Heart right ventricle (tissue), 16 donors: ENCODE measurements at regions not wholly inside any gene's neighbourhood (a gene's known extent, or its start where the extent isn't known, plus 50 kb on each side); places are given as distances from the start of the nearest gene placed in this dataset.

Source experiments
- ATAC-seq, 8 donors: fragments of 200-7000 bp; cut with Tn5 transposase; one replicate each; pipeline ENCODE4 v1.9.1; 2020; ENCODE audit warnings: mild to moderate bottlenecking in 8 of 8, moderate library complexity in 8 of 8, moderate number of reproducible peaks in 1 of 8
- DNase-seq, 2 donors: peaks; one replicate each; pipeline ENCODE4 v3.0.0-alpha.2; 2020
- H3K27ac ChIP-seq, 10 donors: fragments of 200-600 bp; sonication (generic) in 2 of 10; one replicate each; pipeline versions ENCODE4 v1.5.0 to v1.8.0; 2020 to 2022; ENCODE audit warnings: mild to moderate bottlenecking in 3 of 10
- H3K27me3 ChIP-seq, 7 donors: fragments of 200-600 bp; one replicate each; pipeline ENCODE4 v1.8.0; 2021 to 2022; ENCODE audit warnings: mild to moderate bottlenecking in 2 of 7
- H3K36me3 ChIP-seq, 9 donors: fragments of 200-600 bp; sonication (generic) in 1 of 9; one replicate each; pipeline versions ENCODE4 v1.5.0 to v1.8.0; 2020 to 2022; ENCODE audit warnings: mild to moderate bottlenecking in 2 of 9
- H3K4me1 ChIP-seq, 9 donors: fragments of 200-600 bp; sonication (generic) in 1 of 9; one replicate each; pipeline versions ENCODE4 v1.5.0 to v1.8.0; 2020 to 2022; ENCODE audit warnings: mild to moderate bottlenecking in 4 of 9
- H3K4me3 ChIP-seq, 10 donors: fragments of 200-600 bp; sonication (generic) in 2 of 10; one replicate each; pipeline versions ENCODE4 v1.5.0 to v1.8.0; 2020 to 2022; ENCODE audit warnings: mild to moderate bottlenecking in 7 of 10, moderate library complexity in 2 of 10
- H3K9me3 ChIP-seq, 11 donors: fragments of 200-600 bp in 10 of 11; sonication (generic) in 2 of 11; one replicate each; pipeline versions ENCODE4 v1.5.0 to v1.8.0; 2013 to 2022; ENCODE audit warnings: mild to moderate bottlenecking in 2 of 11, control low read depth in 1 of 11, moderate library complexity in 1 of 11
- CTCF ChIP-seq, 9 donors: fragments of 200-600 bp; sonication (generic) in 2 of 9; IDR thresholded peaks; one replicate each; pipeline versions ENCODE4 v1.5.0 to v1.8.0; 2021 to 2022; ENCODE audit warnings: antibody characterized with exemption in 9 of 9, mild to moderate bottlenecking in 5 of 9, moderate library complexity in 1 of 9
- WGBS, 2 donors: extraction: QIAGEN DNeasy Blood & Tissue Kit; methylation state at CpG; one replicate each; pipeline ENCODE4 v1.1.7; 2013; ENCODE audit warnings: inconsistent platforms in 1 of 2; 5-methylcytosine and 5-hydroxymethylcytosine counted together
- intact Hi-C, 10 donors: fragments of 100-400 bp; cut with DNase I; formaldehyde crosslinking; loops; one replicate each; pipeline versions ENCODE4 v1.11.1 to v1.14.2; 2022
- donor health status: Arrhythmogenic right ventricular cardiomyopathy.
- donor health status: ischemic (EF 13 %, LVEDD 7.1; RV severe dilation, severe dysfunction).
- donor health status: healthy with polysubstance abuse.
- donor health status: DM: no; HTN: yes; CAD: no.
- donor health status: DM: no; HTN: no; CAD: no.
- donor health status: ischemic (EF 25% LVEDD 6.9; RV normal size, moderate dysfunction).
- donor health status: ischemic (EF 25% LVEDD 5.7; RV mildly dilated, moderate dysfunction).
- donor health status: healthy.
- donor health status: DM: yes; HTN: yes; CAD: no.
- donor health status: Ischemic cardiomyopathy.
- donor health status: ischemic (EF 35%, LVEDD 5.7; RV mildly dilated, moderate dysfunction).
- donor health status: nonischemic (EF 11% LVEDD 7.7; RV severe dilation, severe dysfunction).
- donor health status: DM: yes; HTN: yes; CAD: no.
- donor health status: PGD.
- donor health status: ischemic (EF 29% LVEDD 5.4; RV normal size, mild dysfunction).
- donor health status: nonischemic (EF 23%, LVEDD 6.1; RV moderate dilation, normal function).

DNA sequence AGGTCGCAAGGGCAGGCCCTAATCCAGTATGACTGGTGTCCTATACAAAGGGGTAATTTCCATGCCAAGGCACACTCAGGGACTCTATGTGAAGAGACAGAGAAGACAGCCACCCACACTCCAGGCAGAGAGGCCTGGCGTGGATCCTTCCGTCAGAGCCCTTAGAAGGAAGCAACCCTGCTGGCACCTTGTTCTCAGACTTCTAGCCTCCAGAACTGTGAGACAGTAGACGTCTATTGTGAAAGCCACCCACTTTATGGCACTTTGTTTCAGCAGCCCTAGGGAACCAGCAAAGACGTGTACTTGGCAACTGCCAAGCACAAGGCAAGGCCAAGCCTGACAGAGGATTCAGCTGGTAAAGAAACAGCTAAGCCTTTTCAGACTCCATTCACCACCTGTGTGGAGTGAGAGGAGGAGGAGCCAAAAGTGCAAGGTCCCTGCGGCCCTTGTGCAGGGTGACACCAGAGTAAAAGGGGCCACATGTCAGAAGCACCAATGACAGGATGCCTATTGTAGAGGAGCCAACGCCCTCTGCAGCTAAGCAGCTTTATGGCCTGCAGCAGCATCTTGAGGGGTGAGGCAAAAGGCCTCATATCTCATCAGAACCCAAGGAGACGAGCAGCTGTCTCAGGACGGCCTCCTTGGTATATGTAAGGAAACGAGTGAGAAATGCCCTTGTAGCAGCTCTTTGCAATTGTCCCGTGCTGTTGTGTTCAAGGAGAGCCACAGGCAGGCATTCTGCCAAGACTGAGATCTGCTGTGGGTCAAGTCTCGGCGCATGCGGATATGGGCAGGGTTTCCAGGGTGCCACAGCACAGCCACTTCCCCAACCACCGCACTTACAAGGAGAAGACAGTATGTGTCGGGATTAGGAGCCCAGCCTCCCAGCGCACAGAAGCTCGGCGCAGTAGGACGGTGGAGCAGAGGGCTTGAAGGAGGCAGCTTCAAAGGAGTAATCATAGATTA is 121.5 kb upstream of the LIPC start:
- peak; percentile 52 to 92 (median 84) for ATAC-seq
- no peaks in the 10 kb centered on the region for H3K27me3 ChIP-seq
- WGBS, 2 donors: 56 to 61% methylated on average over 20 of the region's 20 CpGs
- TF ChIP-seq CTCF (IDR thresholded peaks at IDR 0.05): no peak
- H3K4me1 ChIP-seq: peaks cover 0 to 45% (median 21%) of the 10 kb centered on the region in 9 donors
- no peaks in the 10 kb centered on the region for H3K36me3 ChIP-seq
- no peaks in the 10 kb centered on the region for H3K9me3 ChIP-seq
- peak; percentile 59 to 67 for DNase-seq
- no peak overlapping the region for H3K4me3 ChIP-seq
- H3K27ac ChIP-seq: peak overlapping the region in 7 of 10 donors; percentile 1 to 54 (median 25)
- intact Hi-C loops: no loop called here

DNA sequence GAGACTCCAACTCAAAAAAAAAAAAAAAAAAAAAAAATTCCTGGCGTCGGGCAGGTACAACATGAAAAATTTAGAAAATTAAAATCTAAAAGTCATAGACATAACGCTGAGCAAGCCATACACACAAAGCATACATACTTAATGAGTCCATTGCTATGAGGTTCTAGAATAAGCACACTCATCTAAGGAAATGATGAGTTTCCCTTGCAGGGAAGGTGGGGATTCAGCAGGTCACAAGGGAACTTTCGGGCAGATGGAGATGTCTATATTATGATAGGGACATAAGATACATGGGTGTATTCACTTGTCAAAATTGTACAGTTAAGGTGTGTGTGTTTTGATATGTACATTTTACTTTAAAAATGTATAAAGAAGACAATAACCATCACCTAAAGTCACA is 120.2 kb upstream of the LIPC start:
- WGBS, 2 donors: 95 to 96% methylated on average over 4 of the region's 4 CpGs
- Histone ChIP-seq H3K9me3 (no peaks in the 10 kb centered on the region), H3K4me3 (no peak overlapping the region), H3K4me1 (peaks cover 0 to 43% (median 21%) of the 10 kb centered on the region in 9 donors), H3K27ac (no peak overlapping the region), H3K36me3 (no peaks in the 10 kb centered on the region), H3K27me3 (no peaks in the 10 kb centered on the region)
- no peak for ATAC-seq
- no peak for DNase-seq
- intact Hi-C loops: no loop called here
- TF ChIP-seq CTCF (IDR thresholded peaks at IDR 0.05): no peak

GRCh38 chr15:58312031-58312430 is 119.8 kb upstream of the LIPC start:
- 81 to 90% methylated on average over 5 of the region's 5 CpGs for whole genome bisulfite sequencing, 2 donors
- Histone ChIP-seq H3K9me3 (no peaks in the 10 kb centered on the region), H3K27ac (no peak overlapping the region), H3K4me3 (no peak overlapping the region), H3K27me3 (no peaks in the 10 kb centered on the region), H3K4me1 (peaks cover 0 to 38% (median 17%) of the 10 kb centered on the region in 9 donors), H3K36me3 (no peaks in the 10 kb centered on the region)
- no peak for DNase-seq
- TF ChIP-seq CTCF (IDR thresholded peaks at IDR 0.05): no peak
- intact Hi-C loops: no loop called here
- ATAC-seq: no peak

DNA sequence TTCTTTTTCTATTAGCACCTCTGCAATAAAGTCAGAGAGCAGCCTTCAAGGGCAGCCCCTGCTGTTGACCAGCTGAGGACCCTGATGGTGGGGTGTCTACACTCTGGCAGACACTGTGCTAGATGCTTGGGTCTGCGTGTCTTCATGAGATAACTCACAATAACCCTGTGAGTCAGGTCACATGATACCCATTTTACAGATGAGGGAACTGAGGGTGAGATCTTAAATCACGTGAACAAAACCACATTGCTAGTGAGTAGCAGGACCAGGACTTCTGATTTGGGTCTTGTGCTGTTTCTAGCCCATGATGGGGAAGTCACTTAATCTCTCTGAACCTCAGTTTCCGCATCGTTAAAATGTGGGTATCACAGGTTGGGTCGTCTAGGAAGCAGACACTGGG is 118.5 kb upstream of the LIPC start:
- TF ChIP-seq CTCF (IDR thresholded peaks at IDR 0.05): no peak
- ATAC-seq: no peak
- no peaks in the 10 kb centered on the region for H3K9me3 ChIP-seq

More for the DNA sequence above, 118.5 kb upstream of the LIPC start:
- DNase-seq: no peak
- intact Hi-C loops: no loop called here
- Histone ChIP-seq H3K4me1 (peaks cover 0 to 28% (median 11%) of the 10 kb centered on the region in 9 donors), H3K4me3 (no peak overlapping the region), H3K27me3 (no peaks in the 10 kb centered on the region), H3K36me3 (no peaks in the 10 kb centered on the region), H3K27ac (no peak overlapping the region)
- WGBS, 2 donors: 84 to 85% methylated on average over 5 of the region's 5 CpGs
